ENCODE measurements at regions not wholly inside any gene's neighbourhood (a gene's known extent, or its start where the extent isn't known, plus 50 kb on each side); places are given as distances from the start of the nearest gene placed in this dataset.

DNA sequence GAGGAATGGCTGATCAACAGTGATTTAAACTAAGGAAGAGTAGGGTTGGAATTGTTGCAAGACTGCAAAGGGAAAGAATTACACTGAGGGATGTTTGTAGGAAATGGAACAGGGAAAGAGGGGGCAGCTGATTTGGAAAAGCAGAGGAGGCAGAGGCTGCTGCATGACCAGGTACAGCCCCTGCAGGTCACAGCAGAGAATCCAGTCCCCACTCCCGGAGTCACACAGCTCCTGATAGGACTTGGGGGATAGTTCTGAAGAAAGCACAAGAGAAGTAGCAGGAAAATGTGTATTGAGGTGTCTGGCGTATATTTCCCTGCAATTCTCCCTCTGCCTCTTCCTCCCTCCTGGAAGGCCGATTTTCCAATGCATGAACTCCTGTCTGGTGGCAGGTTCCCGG, 92.5 kb upstream of the PDE10A start:
- TF ChIP-seq, protein P1, sequence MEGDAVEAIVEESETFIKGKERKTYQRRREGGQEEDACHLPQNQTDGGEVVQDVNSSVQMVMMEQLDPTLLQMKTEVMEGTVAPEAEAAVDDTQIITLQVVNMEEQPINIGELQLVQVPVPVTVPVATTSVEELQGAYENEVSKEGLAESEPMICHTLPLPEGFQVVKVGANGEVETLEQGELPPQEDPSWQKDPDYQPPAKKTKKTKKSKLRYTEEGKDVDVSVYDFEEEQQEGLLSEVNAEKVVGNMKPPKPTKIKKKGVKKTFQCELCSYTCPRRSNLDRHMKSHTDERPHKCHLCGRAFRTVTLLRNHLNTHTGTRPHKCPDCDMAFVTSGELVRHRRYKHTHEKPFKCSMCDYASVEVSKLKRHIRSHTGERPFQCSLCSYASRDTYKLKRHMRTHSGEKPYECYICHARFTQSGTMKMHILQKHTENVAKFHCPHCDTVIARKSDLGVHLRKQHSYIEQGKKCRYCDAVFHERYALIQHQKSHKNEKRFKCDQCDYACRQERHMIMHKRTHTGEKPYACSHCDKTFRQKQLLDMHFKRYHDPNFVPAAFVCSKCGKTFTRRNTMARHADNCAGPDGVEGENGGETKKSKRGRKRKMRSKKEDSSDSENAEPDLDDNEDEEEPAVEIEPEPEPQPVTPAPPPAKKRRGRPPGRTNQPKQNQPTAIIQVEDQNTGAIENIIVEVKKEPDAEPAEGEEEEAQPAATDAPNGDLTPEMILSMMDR (conservative IDR thresholded peaks at IDR 0.05; ENCODE audit: low read depth, low read length), result no peak
- no peak for TF ChIP-seq EZH2 (IDR thresholded peaks at IDR 0.05; ENCODE audit: low read length, unreplicated experiment)
